Neutrophil (primary cell): ENCODE measurements at regions not wholly inside any gene's neighbourhood (a gene's known extent, or its start where the extent isn't known, plus 50 kb on each side); places are given as distances from the start of the nearest gene placed in this dataset.

Source experiments
- H3K27ac ChIP-seq: fragments of 200-600 bp; sonication (generic); 2 replicates; pipeline ENCODE4 v1.5.1; 2016; ENCODE audit warnings: mild to moderate bottlenecking, moderate library complexity
- H3K27me3 ChIP-seq: fragments of 200-600 bp; sonication (generic); 2 replicates; pipeline ENCODE4 v1.6.0; 2016; ENCODE audit warnings: mild to moderate bottlenecking
- H3K36me3 ChIP-seq: fragments of 200-600 bp; sonication (generic); 2 replicates; pipeline ENCODE4 v1.5.1; 2017
- H3K4me1 ChIP-seq, 2 experiments: fragments of 200-600 bp in 1 of 2; sonication (generic) in 1 of 2; 1 replicate in 1 of 2; 2 replicates in 1 of 2; pipeline versions ENCODE4 v1.5.1 to v1.6.1; 2013 to 2016; ENCODE audit warnings: low read depth in 1 of 2, low read length in 1 of 2, mild to moderate bottlenecking in 1 of 2, moderate library complexity in 1 of 2; ENCODE audit not compliant: control insufficient read depth in 1 of 2, insufficient read depth in 1 of 2
- H3K4me3 ChIP-seq, 2 experiments: fragments of 200-600 bp in 1 of 2; sonication (generic) in 1 of 2; 1 replicate in 1 of 2; 2 replicates in 1 of 2; pipeline ENCODE4 v1.5.1; 2013 to 2016; ENCODE audit warnings: low read depth in 1 of 2, low read length in 1 of 2, mild to moderate bottlenecking in 1 of 2, moderate library complexity in 1 of 2
- H3K9me3 ChIP-seq: fragments of 200-600 bp; sonication (generic); 2 replicates; pipeline ENCODE4 v1.5.1; 2016
- CTCF ChIP-seq: fragments of 200-600 bp; sonication (generic); IDR thresholded peaks from 2 replicates; pipeline ENCODE4 v1.5.1; 2016; ENCODE audit warnings: antibody characterized with exemption

GRCh38 chrX:128543114-128543513 lies 490.9 kb upstream of the ACTRT1 start:
- H3K27ac ChIP-seq: no peak overlapping the region
- no peaks in the 10 kb centered on the region for H3K9me3 ChIP-seq

GRCh38 chrX:128518508-128518907 lies 466.3 kb upstream of the ACTRT1 start:
- Histone ChIP-seq H3K27ac (no peak overlapping the region), H3K9me3 (no peaks in the 10 kb centered on the region), H3K4me1 (no peaks in the 10 kb centered on the region), H3K27me3 (no peaks in the 10 kb centered on the region), H3K4me3 (no peak overlapping the region), H3K36me3 (no peaks in the 10 kb centered on the region)
- TF ChIP-seq CTCF: no peak

More at GRCh38 chrX:128543114-128543513, 490.9 kb upstream of the ACTRT1 start:
- no peak for TF ChIP-seq CTCF
- H3K4me1 ChIP-seq: no peaks in the 10 kb centered on the region
- H3K4me3 ChIP-seq: no peak overlapping the region
- H3K27me3 ChIP-seq: no peaks in the 10 kb centered on the region
- no peaks in the 10 kb centered on the region for H3K36me3 ChIP-seq

- Histone ChIP-seq H3K36me3 (no peaks in the 10 kb centered on the region), H3K4me3 (no peak overlapping the region), H3K4me1 (no peaks in the 10 kb centered on the region), H3K27me3 (no peaks in the 10 kb centered on the region), H3K27ac (no peak overlapping the region), H3K9me3 (no peaks in the 10 kb centered on the region)
- no peak for TF ChIP-seq CTCF
Observed at GRCh38 chrX:128517691-128518090, 465.5 kb upstream of the ACTRT1 start.

- Histone ChIP-seq H3K9me3 (no peaks in the 10 kb centered on the region), H3K36me3 (no peaks in the 10 kb centered on the region), H3K4me3 (no peak overlapping the region), H3K27me3 (no peaks in the 10 kb centered on the region), H3K27ac (no peak overlapping the region), H3K4me1 (no peaks in the 10 kb centered on the region)
- no peak for TF ChIP-seq CTCF
Observed at GRCh38 chrX:128504496-128504895, 452.3 kb upstream of the ACTRT1 start.

GRCh38 chrX:128464116-128464515 lies 411.9 kb upstream of the ACTRT1 start:
- no peaks in the 10 kb centered on the region for H3K4me1 ChIP-seq
- H3K36me3 ChIP-seq: no peaks in the 10 kb centered on the region
- H3K9me3 ChIP-seq: no peaks in the 10 kb centered on the region
- H3K27me3 ChIP-seq: no peaks in the 10 kb centered on the region
- TF ChIP-seq CTCF: no peak
- no peak overlapping the region for H3K4me3 ChIP-seq
- no peak overlapping the region for H3K27ac ChIP-seq

- no peak overlapping the region for H3K4me3 ChIP-seq
- H3K36me3 ChIP-seq: no peaks in the 10 kb centered on the region
- no peak for TF ChIP-seq CTCF
- no peaks in the 10 kb centered on the region for H3K9me3 ChIP-seq
- no peaks in the 10 kb centered on the region for H3K4me1 ChIP-seq
- no peak overlapping the region for H3K27ac ChIP-seq
- H3K27me3 ChIP-seq: no peaks in the 10 kb centered on the region
Observed at GRCh38 chrX:128460835-128461234, 408.6 kb upstream of the ACTRT1 start.
